H1 (cell line): ENCODE measurements at regions not wholly inside any gene's neighbourhood (a gene's known extent, or its start where the extent isn't known, plus 50 kb on each side); places are given as distances from the start of the nearest gene placed in this dataset.

Experiments
- CTCF ChIA-PET: fragments of 300-600 bp; sonication (Branson Sonifier 250); formaldehyde crosslinking; loops from one replicate; lab custom pipeline; 2021; ENCODE audit not compliant: partially characterized antibody; lab: Charles Lee
- POLR2A ChIA-PET: fragments of 300-600 bp; sonication (Branson Sonifier 250); formaldehyde crosslinking; loops from one replicate; lab custom pipeline; 2021; ENCODE audit warnings: inconsistent platforms; ENCODE audit not compliant: partially characterized antibody; lab: Charles Lee
- DNase-seq, 2 experiments: peaks; one replicate each; pipeline versions ENCODE4 v3.0.0 to v3.0.0-alpha.2; 2010 to 2022; ENCODE audit warnings: low spot score in 2 of 2, low read depth in 1 of 2, mixed read lengths in 1 of 2
- FAIRE-seq: peaks from 2 replicates; lab custom pipeline; 2011; peaks lifted over from hg19 to GRCh38; lab: Jason Lieb, UNC
- H2AFZ ChIP-seq: 2 replicates; pipeline ENCODE4 v1.8.1; 2012; ENCODE audit warnings: low read length, inconsistent platforms
- H2AK5ac ChIP-seq: 2 replicates; pipeline ENCODE4 v1.6.1; 2013; ENCODE audit warnings: low read depth, low read length
- H2BK120ac ChIP-seq: replicated peaks from 2 replicates; pipeline ENCODE3; 2013; ENCODE audit warnings: low read depth, low read length, inconsistent platforms
- H2BK12ac ChIP-seq: 2 replicates; pipeline ENCODE4 v1.6.1; 2013; ENCODE audit warnings: low read depth, low read length
- H2BK15ac ChIP-seq: 2 replicates; pipeline ENCODE4 v1.6.1; 2013; ENCODE audit warnings: low read length
- H2BK20ac ChIP-seq: 2 replicates; pipeline ENCODE4 v1.6.1; 2013; ENCODE audit warnings: low read length
- H2BK5ac ChIP-seq: 2 replicates; pipeline ENCODE4 v1.6.1; 2013; ENCODE audit warnings: low read depth, low read length
- H3K14ac ChIP-seq: 2 replicates; pipeline ENCODE4 v1.6.1; 2013; ENCODE audit warnings: inconsistent platforms; ENCODE audit not compliant: insufficient read length
- H3K18ac ChIP-seq: 2 replicates; pipeline ENCODE4 v1.6.1; 2013; ENCODE audit warnings: low read length; ENCODE audit errors: extremely low read depth
- H3K23ac ChIP-seq: 2 replicates; pipeline ENCODE4 v1.6.1; 2013; ENCODE audit warnings: inconsistent platforms; ENCODE audit not compliant: insufficient read length
- H3K23me2 ChIP-seq: 2 replicates; pipeline ENCODE4 v1.6.1; 2013; ENCODE audit warnings: low read depth, low read length
- H3K27ac ChIP-seq: 2 replicates; pipeline ENCODE4 v1.6.1; 2011; ENCODE audit warnings: low read depth, low read length, inconsistent platforms
- H3K27me3 ChIP-seq, 4 experiments: replicated peaks in 1 of 4; 1 replicate in 1 of 4; 2 replicates in 3 of 4; pipeline versions ENCODE4 v1.6.1 to v1.8.1; 2011 to 2013; ENCODE audit warnings: low read length in 3 of 4, mild to moderate bottlenecking in 3 of 4, inconsistent platforms in 2 of 4, mixed read lengths in 2 of 4, moderate library complexity in 1 of 4; ENCODE audit not compliant: control insufficient read depth in 3 of 4, insufficient read depth in 3 of 4; ENCODE audit errors: extremely low read depth in 1 of 4
- H3K36me3 ChIP-seq, 4 experiments: 2 replicates each; pipeline versions ENCODE4 v1.6.1 to v1.8.1; 2011 to 2013; ENCODE audit warnings: mild to moderate bottlenecking in 4 of 4, low read length in 3 of 4, moderate library complexity in 2 of 4, control low read depth in 1 of 4, inconsistent platforms in 1 of 4; ENCODE audit not compliant: insufficient read depth in 4 of 4, control insufficient read depth in 2 of 4
- H3K4ac ChIP-seq: replicated peaks from 2 replicates; pipeline ENCODE3; 2013; ENCODE audit warnings: low read length, low read depth, mixed read lengths, inconsistent platforms; ENCODE audit not compliant: insufficient read length
- H3K4me1 ChIP-seq, 4 experiments: replicated peaks in 1 of 4; 1 replicate in 1 of 4; 2 replicates in 3 of 4; pipeline versions ENCODE4 v1.6.1 to v1.8.1; 2011 to 2013; ENCODE audit warnings: low read length in 3 of 4, inconsistent platforms in 2 of 4, mixed read lengths in 1 of 4; ENCODE audit not compliant: insufficient read depth in 4 of 4, control insufficient read depth in 3 of 4
- H3K4me2 ChIP-seq, 2 experiments: 2 replicates each; pipeline versions ENCODE4 v1.6.1 to v1.8.1; 2011 to 2013; ENCODE audit warnings: low read depth in 2 of 2, low read length in 2 of 2, control low read depth in 1 of 2, inconsistent platforms in 1 of 2, mild to moderate bottlenecking in 1 of 2; ENCODE audit not compliant: insufficient read depth in 1 of 2
- H3K4me3 ChIP-seq, 4 experiments: fragments of 200-600, 300-600 bp in 1 of 4; sonication (generic), shearing (Covaris generic), sonication (Bioruptor Twin) in 1 of 4; 2 replicates each; pipeline versions ENCODE4 v1.5.1 to v1.8.1; 2011 to 2016; ENCODE audit warnings: low read length in 4 of 4, low read depth in 3 of 4, control low read depth in 2 of 4, inconsistent platforms in 2 of 4, mild to moderate bottlenecking in 2 of 4, mixed read lengths in 1 of 4, moderate library complexity in 1 of 4; ENCODE audit not compliant: insufficient read depth in 2 of 4; ENCODE audit errors: extremely low read depth in 1 of 4
- H3K56ac ChIP-seq: replicated peaks from 2 replicates; pipeline ENCODE3; 2013; ENCODE audit warnings: low read depth, mild to moderate bottlenecking, mixed read lengths, low read length, inconsistent platforms; ENCODE audit not compliant: insufficient read length
- H3K79me1 ChIP-seq: 2 replicates; pipeline ENCODE4 v1.6.1; 2013; ENCODE audit warnings: low read depth, low read length, control low read depth
- H3K79me2 ChIP-seq, 2 experiments: 2 replicates each; pipeline versions ENCODE4 v1.6.1 to v1.8.1; 2012 to 2013; ENCODE audit warnings: low read length in 2 of 2, mild to moderate bottlenecking in 2 of 2, inconsistent platforms in 1 of 2; ENCODE audit not compliant: insufficient read depth in 2 of 2, control insufficient read depth in 1 of 2
- H3K9ac ChIP-seq, 4 experiments: replicated peaks in 1 of 4; 1 replicate in 1 of 4; 2 replicates in 3 of 4; pipeline versions ENCODE4 v1.6.1 to v1.8.1; 2011 to 2013; ENCODE audit warnings: low read depth in 3 of 4, low read length in 3 of 4, control low read depth in 2 of 4, mild to moderate bottlenecking in 2 of 4, moderate library complexity in 2 of 4, inconsistent platforms in 1 of 4; ENCODE audit errors: extremely low read depth in 1 of 4
- H3K9me3 ChIP-seq, 2 experiments: 2 replicates each; pipeline versions ENCODE4 v1.6.1 to v1.8.1; 2012 to 2013; ENCODE audit warnings: mild to moderate bottlenecking in 2 of 2, moderate library complexity in 2 of 2, control low read depth in 1 of 2, inconsistent platforms in 1 of 2, low read depth in 1 of 2, low read length in 1 of 2, mixed read lengths in 1 of 2; ENCODE audit not compliant: insufficient read depth in 2 of 2
- H4K20me1 ChIP-seq, 2 experiments: replicated peaks in 1 of 2; 2 replicates each; pipeline versions ENCODE3 to v1.8.1; 2011 to 2013; ENCODE audit warnings: inconsistent platforms in 2 of 2, low read length in 2 of 2, mild to moderate bottlenecking in 1 of 2; ENCODE audit not compliant: insufficient read depth in 2 of 2, control insufficient read depth in 1 of 2
- H4K5ac ChIP-seq: 2 replicates; pipeline ENCODE4 v1.6.1; 2013; ENCODE audit warnings: low read length, low read depth, mixed read lengths, inconsistent platforms; ENCODE audit not compliant: insufficient read length
- H4K8ac ChIP-seq: 2 replicates; pipeline ENCODE4 v1.8.0; 2013; ENCODE audit warnings: mild to moderate bottlenecking, moderate library complexity, low read length, inconsistent platforms; ENCODE audit not compliant: insufficient read depth; ENCODE audit errors: extremely low read depth
- H4K91ac ChIP-seq: replicated peaks from 2 replicates; pipeline ENCODE3; 2013; ENCODE audit warnings: low read length, mixed read lengths, inconsistent platforms; ENCODE audit not compliant: insufficient read length
- CREB1 ChIP-seq: IDR thresholded peaks from 2 replicates; pipeline ENCODE4 v1.6.1; 2012; ENCODE audit warnings: inconsistent platforms
- CTCF ChIP-seq, 3 experiments: IDR thresholded peaks; 1 replicate in 2 of 3; 2 replicates in 1 of 3; pipeline versions ENCODE4 v1.5.1 to v1.6.1; 2011; ENCODE audit warnings: low read length in 3 of 3, mild to moderate bottlenecking in 3 of 3, inconsistent platforms in 2 of 3, low read depth in 1 of 3, moderate library complexity in 1 of 3; ENCODE audit not compliant: insufficient read depth in 1 of 3; ENCODE audit errors: control extremely low read depth in 1 of 3
- POLR2A ChIP-seq, 2 experiments: IDR thresholded peaks; 1 replicate in 1 of 2; 2 replicates in 1 of 2; pipeline ENCODE4 v1.6.1; 2011; ENCODE audit warnings: low read depth in 2 of 2, low read length in 2 of 2, mild to moderate bottlenecking in 2 of 2; ENCODE audit errors: control extremely low read depth in 1 of 2
- TAF7 ChIP-seq: optimal IDR thresholded peaks from 2 replicates; pipeline ENCODE3; 2011; ENCODE audit warnings: low read depth, mild to moderate bottlenecking, inconsistent platforms, low read length, moderate library complexity, borderline replicate concordance
- WGBS, 2 experiments: shearing (Covaris generic) in 1 of 2; methylation state at CpG; one replicate each; pipeline versions ENCODE4 v1.1.6 to v1.1.7; 2013 to 2015; ENCODE audit warnings: low lambda C conversion rate in 2 of 2, mixed read lengths in 2 of 2, inconsistent platforms in 1 of 2, low coverage in 1 of 2, missing lambda C conversion rate in 1 of 2; ENCODE audit not compliant: insufficient replicate concordance in 2 of 2, insufficient coverage in 1 of 2, insufficient read length in 1 of 2; ENCODE audit errors: extremely low coverage in 1 of 2, missing lambda C conversion rate in 1 of 2; 5-methylcytosine and 5-hydroxymethylcytosine counted together

GRCh38 chr16:7113949-7114348 is 218.7 kb upstream of the RBFOX1 start:
- CTCF ChIA-PET, result interaction anchor here (0.6 kb wide), 1 partner anchor 1338 kb away, joined by 3 read pairs; no protein-coding TSS in a partner anchor
- FAIRE-seq, result no peak
- H3K23ac ChIP-seq, result no peak overlapping the region

More at GRCh38 chr16:7113949-7114348, 218.7 kb upstream of the RBFOX1 start:
- WGBS, 2 experiments, result 89% methylated on average over 2 of the region's 2 CpGs; no CpG with 5 or more reads in 1 of the 2 experiments
- POLR2A ChIA-PET, result no interaction called here
- DNase-seq, result no peak
- Histone ChIP-seq H2BK20ac (no peak overlapping the region), H4K20me1 (no peaks in the 10 kb centered on the region), H4K8ac (no peak overlapping the region), H3K79me1 (no peaks in the 10 kb centered on the region), H3K36me3 (no peaks in the 10 kb centered on the region), H2AFZ (no peak overlapping the region), H3K4me2 (no peak overlapping the region), H3K4ac (no peak overlapping the region), H3K27ac (no peak overlapping the region), H2BK15ac (no peak overlapping the region), H3K18ac (no peak overlapping the region), H3K79me2 (no peaks in the 10 kb centered on the region), H3K27me3 (no peaks in the 10 kb centered on the region), H4K91ac (no peak overlapping the region), H2BK120ac (no peak overlapping the region), H3K14ac (no peak overlapping the region), H4K5ac (no peak overlapping the region), H3K4me1 (no peaks in the 10 kb centered on the region), H2BK5ac (no peak overlapping the region), H3K23me2 (no peaks in the 10 kb centered on the region), H3K9me3 (no peaks in the 10 kb centered on the region), H3K9ac (no peak overlapping the region), H2AK5ac (no peak overlapping the region), H2BK12ac (no peak overlapping the region), H3K4me3 (no peak overlapping the region), H3K56ac (no peak overlapping the region)
- TF ChIP-seq POLR2A (IDR thresholded peaks at IDR 0.05; ENCODE audit: control extremely low read depth in 1 of 2, low read depth in 2 of 2, low read length in 2 of 2) (no peak), CREB1 (no peak), TAF7 (no peak), CTCF (IDR thresholded peaks at IDR 0.05; ENCODE audit: control extremely low read depth in 1 of 3, insufficient read depth in 1 of 3, low read depth in 1 of 3, low read length in 3 of 3) (no peak)
